ENCODE measurements at regions not wholly inside any gene's neighbourhood (a gene's known extent, or its start where the extent isn't known, plus 50 kb on each side); places are given as distances from the start of the nearest gene placed in this dataset.

GRCh38 chr3:7927015-7927414 lies 574.6 kb upstream of the LMCD1 start:
- no peak for TF ChIP-seq CTCF (IDR thresholded peaks at IDR 0.05)
- TF ChIP-seq POLR2AphosphoS5 (IDR thresholded peaks at IDR 0.05): no peak

All from upper lobe of left lung (tissue), 4 donors.